IMR-90 (cell line): ENCODE measurements at regions not wholly inside any gene's neighbourhood (a gene's known extent, or its start where the extent isn't known, plus 50 kb on each side); places are given as distances from the start of the nearest gene placed in this dataset.

Source experiments
- ATAC-seq: fragments of 200-7000 bp; cut with Tn5 transposase; 2 replicates; pipeline ENCODE4 v1.9.1; 2020; ENCODE audit warnings: low read depth, mild to moderate bottlenecking, moderate library complexity
- BruUV-seq: library from RNA; stranded (reverse); fragments of 400-500 nt; replicated peaks from 2 replicates; lab custom pipeline; 2021; lab: Mats Ljungman, UMichigan
- CTCF ChIA-PET: fragments of 300-600 bp; formaldehyde crosslinking; extraction: SDS; loops from one replicate; lab custom pipeline; 2021; ENCODE audit warnings: antibody characterized with exemption; lab: Yijun Ruan, JAX
- POLR2A ChIA-PET: fragments of 300-600 bp; sonication (Branson Sonifier 250); formaldehyde crosslinking; loops from one replicate; lab custom pipeline; 2022; ENCODE audit warnings: antibody characterized with exemption; ENCODE audit not compliant: unreplicated experiment; lab: Charles Lee
- DNase-seq: peaks from one replicate; pipeline ENCODE4 v3.0.0; 2013
- H2AFZ ChIP-seq: replicated peaks from 2 replicates; pipeline ENCODE3; 2013; ENCODE audit warnings: low read length, mild to moderate bottlenecking; ENCODE audit not compliant: poor library complexity
- H2AK5ac ChIP-seq: 2 replicates; pipeline ENCODE4 v1.6.1; 2013; ENCODE audit warnings: low read depth, low read length, inconsistent platforms
- H2AK9ac ChIP-seq: replicated peaks from 2 replicates; pipeline ENCODE3; 2013; ENCODE audit warnings: mild to moderate bottlenecking, low read depth, low read length, moderate library complexity; ENCODE audit not compliant: poor library complexity
- H2BK120ac ChIP-seq: 2 replicates; pipeline ENCODE4 v1.6.1; 2013; ENCODE audit warnings: low read depth, low read length, inconsistent platforms
- H2BK15ac ChIP-seq: 3 replicates; pipeline ENCODE4 v1.6.1; 2013; ENCODE audit warnings: low read depth, low read length, inconsistent platforms
- H2BK20ac ChIP-seq: 2 replicates; pipeline ENCODE4 v1.6.1; 2013; ENCODE audit warnings: low read depth, mild to moderate bottlenecking, inconsistent platforms, low read length, moderate library complexity
- H2BK5ac ChIP-seq: 2 replicates; pipeline ENCODE4 v1.6.1; 2013; ENCODE audit warnings: mild to moderate bottlenecking, low read depth, low read length, inconsistent platforms; ENCODE audit not compliant: poor library complexity, severe bottlenecking
- H3K14ac ChIP-seq: replicated peaks from 2 replicates; pipeline ENCODE4 v1.6.1; 2013; ENCODE audit warnings: low read depth, low read length, inconsistent platforms
- H3K18ac ChIP-seq: 2 replicates; pipeline ENCODE4 v1.6.1; 2013; ENCODE audit warnings: low read depth, low read length, control low read depth
- H3K23ac ChIP-seq: 2 replicates; pipeline ENCODE4 v1.6.1; 2013; ENCODE audit warnings: low read depth, low read length, inconsistent platforms
- H3K27ac ChIP-seq: 2 replicates; pipeline ENCODE4 v1.5.1; 2013; ENCODE audit warnings: mild to moderate bottlenecking, control low read depth, low read length; ENCODE audit not compliant: insufficient read depth
- H3K27me3 ChIP-seq: 2 replicates; pipeline ENCODE4 v1.6.1; 2013; ENCODE audit warnings: low read length; ENCODE audit not compliant: control insufficient read depth, insufficient read depth
- H3K36me3 ChIP-seq: 2 replicates; pipeline ENCODE4 v1.6.1; 2013; ENCODE audit warnings: low read length, mixed read lengths; ENCODE audit not compliant: control insufficient read depth, insufficient read depth
- H3K4ac ChIP-seq: 2 replicates; pipeline ENCODE4 v1.6.1; 2013; ENCODE audit warnings: low read depth, low read length, inconsistent platforms
- H3K4me1 ChIP-seq: 2 replicates; pipeline ENCODE4 v1.6.1; 2013; ENCODE audit warnings: low read length, mixed read lengths; ENCODE audit not compliant: control insufficient read depth, insufficient read depth
- H3K4me2 ChIP-seq: 2 replicates; pipeline ENCODE4 v1.6.1; 2013; ENCODE audit warnings: low read depth, mild to moderate bottlenecking, control low read depth, low read length, moderate library complexity
- H3K4me3 ChIP-seq: 2 replicates; pipeline ENCODE4 v1.5.1; 2013; ENCODE audit warnings: low read depth, mild to moderate bottlenecking, control low read depth, low read length, moderate library complexity; ENCODE audit not compliant: insufficient read depth
- H3K56ac ChIP-seq: 2 replicates; pipeline ENCODE4 v1.6.1; 2013; ENCODE audit warnings: low read length, inconsistent platforms; ENCODE audit not compliant: insufficient read depth; ENCODE audit errors: extremely low read depth
- H3K79me1 ChIP-seq, 2 experiments: 2 replicates each; pipeline ENCODE4 v1.6.1; 2013; ENCODE audit warnings: low read length in 2 of 2, inconsistent platforms in 1 of 2, low read depth in 1 of 2
- H3K9ac ChIP-seq: 2 replicates; pipeline ENCODE4 v1.6.1; 2013; ENCODE audit warnings: low read depth, low read length, control low read depth
- H3K9me1 ChIP-seq: 2 replicates; pipeline ENCODE4 v1.6.1; 2013; ENCODE audit warnings: low read length, inconsistent platforms; ENCODE audit not compliant: insufficient read depth
- H3K9me3 ChIP-seq: 2 replicates; pipeline ENCODE4 v1.6.1; 2013; ENCODE audit warnings: low read length; ENCODE audit not compliant: control insufficient read depth, insufficient read depth
- H4K20me1 ChIP-seq: 2 replicates; pipeline ENCODE4 v1.6.1; 2013; ENCODE audit warnings: low read length, inconsistent platforms; ENCODE audit not compliant: insufficient read depth
- H4K5ac ChIP-seq: 2 replicates; pipeline ENCODE4 v1.6.1; 2013; ENCODE audit warnings: mild to moderate bottlenecking, low read depth, low read length, control low read depth
- H4K8ac ChIP-seq, 2 experiments: 2 replicates each; pipeline ENCODE4 v1.6.1; 2013; ENCODE audit warnings: low read depth in 2 of 2, low read length in 2 of 2, control low read depth in 1 of 2, inconsistent platforms in 1 of 2
- H4K91ac ChIP-seq: 2 replicates; pipeline ENCODE4 v1.6.1; 2013; ENCODE audit warnings: low read depth, low read length, inconsistent platforms; ENCODE audit not compliant: insufficient read depth
- CEBPB ChIP-seq: IDR thresholded peaks from 2 replicates; pipeline ENCODE4 v1.6.1; 2012; ENCODE audit warnings: low read depth, low read length, improper control_type of control experiment
- CHD1 ChIP-seq: IDR thresholded peaks from 2 replicates; pipeline ENCODE4 v1.6.1; 2012; ENCODE audit warnings: low read depth, low read length, improper control_type of control experiment
- CTCF ChIP-seq: conservative IDR thresholded peaks from 2 replicates; pipeline ENCODE4 v1.5.1; 2012; ENCODE audit warnings: mild to moderate bottlenecking, low read depth, low read length, improper control_type of control experiment
- FOS ChIP-seq: fragments of 150-350 bp; IDR thresholded peaks from 2 replicates; pipeline ENCODE4 v1.6.1; 2016; ENCODE audit warnings: low read depth, low read length
- MAZ ChIP-seq: IDR thresholded peaks from 2 replicates; pipeline ENCODE4 v1.6.1; 2012; ENCODE audit warnings: low read depth, mild to moderate bottlenecking, low read length, improper control_type of control experiment, moderate library complexity, borderline replicate concordance
- MXI1 ChIP-seq: IDR thresholded peaks from 2 replicates; pipeline ENCODE4 v1.6.1; 2012; ENCODE audit warnings: low read depth, mild to moderate bottlenecking, low read length, moderate library complexity, borderline replicate concordance
- RAD21 ChIP-seq: IDR thresholded peaks from 2 replicates; pipeline ENCODE4 v1.6.1; 2012; ENCODE audit warnings: low read length, improper control_type of control experiment
- SMC3 ChIP-seq: fragments of 150-350 bp; IDR thresholded peaks from 2 replicates; pipeline ENCODE4 v1.6.1; 2016; ENCODE audit warnings: low read depth, mild to moderate bottlenecking, antibody characterized with exemption, low read length, moderate library complexity
- USF2 ChIP-seq: fragments of 150-350 bp; IDR thresholded peaks from 2 replicates; pipeline ENCODE4 v1.6.1; 2017; ENCODE audit warnings: mild to moderate bottlenecking, antibody characterized with exemption, low read length, low read depth
- WGBS, 2 experiments: methylation state at CpG; one replicate each; pipeline versions ENCODE4 v1.1.5 to v1.1.7; 2013; ENCODE audit warnings: missing lambda C conversion rate in 2 of 2; ENCODE audit not compliant: insufficient read length in 1 of 2; ENCODE audit errors: extremely low coverage in 2 of 2; 5-methylcytosine and 5-hydroxymethylcytosine counted together
- dilution Hi-C: fragments of 300-500 bp; cut with HindIII; formaldehyde crosslinking; loops from one replicate; pipeline ENCODE4 v1.14.3; 2018; ENCODE audit warnings: low sequenced_read_pairs; ENCODE audit not compliant: unreplicated experiment
- in situ Hi-C: fragments of 300-500 bp; cut with MboI; formaldehyde crosslinking; loops from 3 replicates; pipeline ENCODE4 v1.14.3; 2019; ENCODE audit warnings: low sequenced_read_pairs, inconsistent platforms, mixed read lengths
- intact Hi-C: fragments of 100-400 bp; cut with micrococcal nuclease; formaldehyde crosslinking; loops from 2 replicates; pipeline ENCODE4 v1.10.0; 2022

GRCh38 chr6:142682985-142683384 is 262.0 kb downstream of the HIVEP2 start:
- H3K4me1 ChIP-seq = no peaks in the 10 kb centered on the region
- no peak overlapping the region for H3K23ac ChIP-seq
- H4K91ac ChIP-seq = no peak overlapping the region
- no peaks in the 10 kb centered on the region for H3K79me1 ChIP-seq
- no peak overlapping the region for H4K5ac ChIP-seq
- H3K56ac ChIP-seq = no peak overlapping the region
- in situ Hi-C loops (loop anchor here (25.0 kb wide), 1 partner anchor 1329 kb away; the partner anchor contains the start of gene PLAGL1), dilution Hi-C loops (no loop called here), intact Hi-C loops (no loop called here)
- H3K9me3 ChIP-seq = no peaks in the 10 kb centered on the region
- ChIA-PET POLR2A (no interaction called here), CTCF (no interaction called here)
- no peak overlapping the region for H2BK15ac ChIP-seq
- H2BK20ac ChIP-seq = no peak overlapping the region
- no peak overlapping the region for H3K4ac ChIP-seq
- no peak overlapping the region for H2AK5ac ChIP-seq
- no peak overlapping the region for H4K8ac ChIP-seq
- no TSS peak for BruUV-seq
- DNase-seq = no peak
- H4K20me1 ChIP-seq = no peaks in the 10 kb centered on the region
- peaks cover 23% of the 10 kb centered on the region for H3K27me3 ChIP-seq
- TF ChIP-seq USF2 (no peak), CHD1 (no peak), MAZ (no peak), RAD21 (no peak), MXI1 (no peak), SMC3 (no peak), CEBPB (no peak), FOS (no peak), CTCF (no peak)
- no peak for ATAC-seq
- H2BK5ac ChIP-seq = no peak overlapping the region
- no peak overlapping the region for H3K18ac ChIP-seq
- H3K4me3 ChIP-seq = no peak overlapping the region
- WGBS, 2 experiments = 80% methylated on average over 1 of the region's 2 CpGs; no CpG with 5 or more reads in 1 of the 2 experiments
- H2AK9ac ChIP-seq = no peak overlapping the region
- H3K14ac ChIP-seq = no peak overlapping the region
- no peaks in the 10 kb centered on the region for H3K9me1 ChIP-seq
- H3K9ac ChIP-seq = no peak overlapping the region
- no peak overlapping the region for H3K4me2 ChIP-seq
- H2AFZ ChIP-seq = no peak overlapping the region
- no peak overlapping the region for H2BK120ac ChIP-seq
- H3K36me3 ChIP-seq = no peaks in the 10 kb centered on the region
- H3K27ac ChIP-seq = no peak overlapping the region
